Panc1 (cell line): ENCODE measurements at regions not wholly inside any gene's neighbourhood (a gene's known extent, or its start where the extent isn't known, plus 50 kb on each side); places are given as distances from the start of the nearest gene placed in this dataset.

Source experiments
- CTCF ChIP-seq: fragments of 450-650 bp; IDR thresholded peaks from 2 replicates; pipeline ENCODE4 v1.5.1; 2017; ENCODE audit warnings: mild to moderate bottlenecking
- POLR2AphosphoS5 ChIP-seq: IDR thresholded peaks from 2 replicates; pipeline ENCODE4 v1.6.1; 2012; ENCODE audit warnings: mild to moderate bottlenecking, low read depth, low read length, moderate library complexity
- REST ChIP-seq, 2 experiments: IDR thresholded peaks; 2 replicates each; pipeline ENCODE4 v1.6.1; 2011 to 2012; ENCODE audit warnings: low read depth in 2 of 2, control low read depth in 1 of 2, low read length in 1 of 2, mild to moderate bottlenecking in 1 of 2, moderate library complexity in 1 of 2; ENCODE audit not compliant: insufficient read depth in 1 of 2
- SIN3A ChIP-seq: IDR thresholded peaks from 2 replicates; pipeline ENCODE4 v1.6.1; 2012; ENCODE audit warnings: low read depth, mild to moderate bottlenecking, low read length, moderate library complexity, borderline replicate concordance; ENCODE audit not compliant: insufficient read depth

GRCh38 chr10:78620985-78621799 lies 447.6 kb upstream of the ZMIZ1 start:
- TF ChIP-seq CTCF (no peak), POLR2AphosphoS5 (no peak), REST (IDR thresholded peaks at IDR 0.05; ENCODE audit: insufficient read depth in 1 of 2, low read depth in 2 of 2, low read length in 1 of 2) (no peak), SIN3A (no peak)
